Osteoblast (primary cell): ENCODE measurements at regions not wholly inside any gene's neighbourhood (a gene's known extent, or its start where the extent isn't known, plus 50 kb on each side); places are given as distances from the start of the nearest gene placed in this dataset.

Experiments
- DNase-seq: peaks from one replicate; pipeline ENCODE4 v3.0.0; 2011; ENCODE audit warnings: low spot score, mixed read lengths; ENCODE audit not compliant: insufficient read length; ENCODE audit errors: missing footprints
- H2AFZ ChIP-seq: 2 replicates; pipeline ENCODE4 v1.6.0; 2011; ENCODE audit warnings: mild to moderate bottlenecking, low read length
- H3K27ac ChIP-seq: 2 replicates; pipeline ENCODE4 v1.5.1; 2011; ENCODE audit warnings: mild to moderate bottlenecking, low read depth, low read length, moderate library complexity
- H3K27me3 ChIP-seq: 2 replicates; pipeline ENCODE4 v1.6.0; 2012; ENCODE audit warnings: mild to moderate bottlenecking, control low read depth, inconsistent platforms, low read length, moderate library complexity; ENCODE audit not compliant: insufficient read depth
- H3K36me3 ChIP-seq: 2 replicates; pipeline ENCODE4 v1.5.1; 2011; ENCODE audit warnings: mild to moderate bottlenecking, low read length, control low read depth, moderate library complexity; ENCODE audit not compliant: insufficient read depth
- H3K4me1 ChIP-seq: 2 replicates; pipeline ENCODE4 v1.5.1; 2011; ENCODE audit warnings: mild to moderate bottlenecking, low read length, control low read depth, moderate library complexity; ENCODE audit not compliant: insufficient read depth
- H3K4me2 ChIP-seq: 2 replicates; pipeline ENCODE4 v1.6.0; 2011; ENCODE audit warnings: mild to moderate bottlenecking, low read length; ENCODE audit not compliant: insufficient read depth
- H3K4me3 ChIP-seq: fragments of 200-600 bp; sonication (generic); 3 replicates; pipeline ENCODE4 v1.5.1; 2012; ENCODE audit warnings: mild to moderate bottlenecking, low read length, inconsistent platforms; ENCODE audit not compliant: insufficient read depth
- H3K79me2 ChIP-seq: 2 replicates; pipeline ENCODE4 v1.6.0; 2012; ENCODE audit warnings: mild to moderate bottlenecking, low read length, control low read depth, inconsistent platforms; ENCODE audit not compliant: insufficient read depth
- H3K9me3 ChIP-seq: 2 replicates; pipeline ENCODE4 v1.5.1; 2011; ENCODE audit warnings: low read depth, low read length, control low read depth
- H4K20me1 ChIP-seq: 2 replicates; pipeline ENCODE4 v1.6.0; 2012; ENCODE audit warnings: mild to moderate bottlenecking, low read length, control low read depth; ENCODE audit not compliant: insufficient read depth
- TF ChIP-seq, protein P1 (sequence below): IDR thresholded peaks from 2 replicates; pipeline ENCODE4 v1.5.1; 2011; ENCODE audit warnings: mild to moderate bottlenecking, low read depth, low read length, moderate library complexity; ENCODE audit errors: extremely low read depth

DNA sequence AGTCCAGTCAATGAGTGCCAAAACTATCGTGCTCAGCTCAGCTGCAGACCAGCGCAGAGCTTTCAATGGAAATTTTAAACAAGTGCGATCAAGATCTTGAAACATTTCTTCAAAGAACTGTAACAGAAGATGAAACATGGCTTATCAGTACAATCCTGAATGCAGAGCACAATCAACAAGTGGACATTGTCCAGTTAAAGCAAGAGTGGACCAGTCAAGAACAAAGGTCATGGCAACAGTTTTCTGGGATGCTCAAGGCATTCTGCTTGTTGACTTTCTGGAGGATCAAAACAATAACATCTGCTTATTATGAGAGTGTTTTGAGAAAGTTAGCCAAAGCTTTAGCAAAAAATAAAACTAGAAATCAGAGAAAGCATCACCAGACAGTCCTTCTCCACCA lies 374.2 kb downstream of the SETD4 start:
- Histone ChIP-seq H3K4me1 (no peaks in the 10 kb centered on the region), H3K27ac (no peak overlapping the region), H3K79me2 (no peaks in the 10 kb centered on the region), H3K4me2 (no peak overlapping the region), H2AFZ (no peak overlapping the region), H4K20me1 (no peaks in the 10 kb centered on the region), H3K36me3 (no peaks in the 10 kb centered on the region), H3K9me3 (no peaks in the 10 kb centered on the region), H3K4me3 (no peak overlapping the region), H3K27me3 (peaks cover 14% of the 10 kb centered on the region)
- DNase-seq: no peak
- TF ChIP-seq, protein P1, sequence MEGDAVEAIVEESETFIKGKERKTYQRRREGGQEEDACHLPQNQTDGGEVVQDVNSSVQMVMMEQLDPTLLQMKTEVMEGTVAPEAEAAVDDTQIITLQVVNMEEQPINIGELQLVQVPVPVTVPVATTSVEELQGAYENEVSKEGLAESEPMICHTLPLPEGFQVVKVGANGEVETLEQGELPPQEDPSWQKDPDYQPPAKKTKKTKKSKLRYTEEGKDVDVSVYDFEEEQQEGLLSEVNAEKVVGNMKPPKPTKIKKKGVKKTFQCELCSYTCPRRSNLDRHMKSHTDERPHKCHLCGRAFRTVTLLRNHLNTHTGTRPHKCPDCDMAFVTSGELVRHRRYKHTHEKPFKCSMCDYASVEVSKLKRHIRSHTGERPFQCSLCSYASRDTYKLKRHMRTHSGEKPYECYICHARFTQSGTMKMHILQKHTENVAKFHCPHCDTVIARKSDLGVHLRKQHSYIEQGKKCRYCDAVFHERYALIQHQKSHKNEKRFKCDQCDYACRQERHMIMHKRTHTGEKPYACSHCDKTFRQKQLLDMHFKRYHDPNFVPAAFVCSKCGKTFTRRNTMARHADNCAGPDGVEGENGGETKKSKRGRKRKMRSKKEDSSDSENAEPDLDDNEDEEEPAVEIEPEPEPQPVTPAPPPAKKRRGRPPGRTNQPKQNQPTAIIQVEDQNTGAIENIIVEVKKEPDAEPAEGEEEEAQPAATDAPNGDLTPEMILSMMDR: no peak

DNA sequence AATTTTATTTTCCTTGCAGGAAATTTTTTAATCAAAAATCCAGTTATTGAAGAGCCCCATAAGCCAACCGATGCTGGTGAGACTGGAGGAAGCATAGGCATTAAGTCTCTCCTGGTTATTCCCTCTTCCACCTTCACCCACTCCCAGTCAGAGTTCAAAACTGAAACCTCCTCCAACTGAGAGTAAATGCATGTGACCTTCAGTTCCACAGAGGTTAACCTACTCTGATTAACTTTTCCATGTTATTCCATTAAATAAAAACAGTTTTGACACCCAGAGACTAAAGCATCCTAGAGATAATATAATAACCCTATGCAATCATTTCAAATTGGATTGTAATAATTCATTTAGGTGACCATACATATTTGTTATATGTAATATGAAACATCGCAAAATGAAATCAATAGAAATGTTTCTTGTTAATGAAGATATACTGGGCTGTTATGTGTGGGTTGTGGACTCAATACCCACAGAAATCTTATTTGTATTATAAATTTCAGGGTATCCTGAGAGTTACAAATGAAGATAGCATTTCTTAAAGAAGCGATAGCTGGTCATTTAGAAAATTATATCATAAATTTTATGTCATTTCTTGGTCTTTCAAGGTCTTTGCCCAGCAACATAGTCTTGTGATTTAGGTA lies 376.5 kb downstream of the SETD4 start:
- H3K4me3 ChIP-seq: no peak overlapping the region
- no peaks in the 10 kb centered on the region for H3K4me1 ChIP-seq
- no peaks in the 10 kb centered on the region for H3K9me3 ChIP-seq
- no peak overlapping the region for H3K4me2 ChIP-seq
- H2AFZ ChIP-seq: no peak overlapping the region
- TF ChIP-seq, protein P1: no peak
- H3K36me3 ChIP-seq: no peaks in the 10 kb centered on the region
- no peaks in the 10 kb centered on the region for H4K20me1 ChIP-seq
- H3K27ac ChIP-seq: no peak overlapping the region
- H3K79me2 ChIP-seq: no peaks in the 10 kb centered on the region
- DNase-seq: no peak
- peaks cover 14% of the 10 kb centered on the region for H3K27me3 ChIP-seq

DNA sequence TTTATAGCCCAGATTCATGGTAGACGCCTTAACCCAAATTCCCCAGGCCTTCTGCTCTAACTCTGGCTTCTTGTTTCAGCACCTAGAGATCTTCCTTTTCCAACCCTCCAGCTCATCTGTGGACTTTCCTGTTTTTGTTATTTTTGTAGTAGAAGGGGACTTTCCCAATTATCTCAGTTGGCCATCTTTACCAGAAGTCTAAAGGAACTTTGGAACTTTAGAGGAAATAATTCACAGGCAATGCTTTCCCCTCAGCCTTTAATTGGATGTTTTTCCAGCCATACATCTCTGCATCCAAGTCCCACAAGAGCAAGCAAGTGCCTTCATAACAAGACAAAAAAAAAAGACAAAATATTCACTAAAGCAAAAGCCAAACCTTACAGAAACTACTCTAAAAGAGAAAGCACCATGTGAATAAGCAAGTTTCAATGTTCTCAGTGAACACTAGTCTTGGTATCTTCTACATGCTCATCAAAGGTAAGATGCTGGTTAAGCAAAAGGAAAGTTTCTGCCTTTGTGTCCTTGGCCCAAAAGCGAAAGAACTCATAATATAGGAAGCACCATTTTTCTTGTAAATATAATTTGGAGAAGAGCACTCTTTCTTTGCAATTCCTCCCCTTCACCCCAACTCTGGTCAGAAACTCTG lies 377.3 kb downstream of the SETD4 start:
- peaks cover 17% of the 10 kb centered on the region for H3K27me3 ChIP-seq
- H4K20me1 ChIP-seq: no peaks in the 10 kb centered on the region
- no peak overlapping the region for H2AFZ ChIP-seq
- H3K36me3 ChIP-seq: no peaks in the 10 kb centered on the region
- TF ChIP-seq, protein P1: no peak
- no peaks in the 10 kb centered on the region for H3K79me2 ChIP-seq
- no peak overlapping the region for H3K4me3 ChIP-seq
- no peak overlapping the region for H3K4me2 ChIP-seq
- peak; percentile 42 for DNase-seq
- H3K9me3 ChIP-seq: no peaks in the 10 kb centered on the region
- H3K4me1 ChIP-seq: no peaks in the 10 kb centered on the region
- no peak overlapping the region for H3K27ac ChIP-seq

DNA sequence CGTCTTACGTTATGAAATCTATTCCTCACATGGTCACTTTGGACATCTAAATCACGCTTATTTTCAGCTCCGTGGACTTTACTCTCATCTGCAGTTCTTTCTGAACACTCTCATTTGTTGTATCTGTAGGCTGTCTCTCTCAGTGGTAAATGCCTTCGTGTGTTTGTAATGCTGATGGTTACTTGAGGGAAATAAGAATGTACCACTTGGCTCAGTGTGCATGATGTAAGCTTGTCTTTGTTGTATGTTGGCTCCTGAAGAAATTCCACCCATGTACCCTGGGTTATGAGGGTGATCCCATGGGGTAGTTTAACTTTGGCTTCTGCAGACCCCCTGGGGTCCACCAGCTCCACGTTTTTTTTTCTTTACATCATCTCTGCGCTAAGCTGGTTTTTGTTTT lies 378.4 kb downstream of the SETD4 start:
- Histone ChIP-seq H3K36me3 (no peaks in the 10 kb centered on the region), H3K9me3 (no peaks in the 10 kb centered on the region), H3K4me1 (no peaks in the 10 kb centered on the region), H3K79me2 (no peaks in the 10 kb centered on the region), H2AFZ (no peak overlapping the region), H3K4me2 (no peak overlapping the region), H3K4me3 (no peak overlapping the region), H3K27me3 (peaks cover 14% of the 10 kb centered on the region), H3K27ac (no peak overlapping the region), H4K20me1 (no peaks in the 10 kb centered on the region)
- no peak for DNase-seq
- TF ChIP-seq, protein P1: no peak
